NB4 (cell line): ENCODE measurements at regions not wholly inside any gene's neighbourhood (a gene's known extent, or its start where the extent isn't known, plus 50 kb on each side); places are given as distances from the start of the nearest gene placed in this dataset.

Source experiments
- POLR2A ChIP-seq: IDR thresholded peaks from 2 replicates; pipeline ENCODE4 v1.6.1; 2011; ENCODE audit warnings: mild to moderate bottlenecking; ENCODE audit not compliant: insufficient read length; ENCODE audit errors: extremely low read depth
- TF ChIP-seq, protein P1 (sequence below): IDR thresholded peaks from one replicate; pipeline ENCODE4 v1.5.1; 2012; ENCODE audit warnings: low read depth, low read length

DNA sequence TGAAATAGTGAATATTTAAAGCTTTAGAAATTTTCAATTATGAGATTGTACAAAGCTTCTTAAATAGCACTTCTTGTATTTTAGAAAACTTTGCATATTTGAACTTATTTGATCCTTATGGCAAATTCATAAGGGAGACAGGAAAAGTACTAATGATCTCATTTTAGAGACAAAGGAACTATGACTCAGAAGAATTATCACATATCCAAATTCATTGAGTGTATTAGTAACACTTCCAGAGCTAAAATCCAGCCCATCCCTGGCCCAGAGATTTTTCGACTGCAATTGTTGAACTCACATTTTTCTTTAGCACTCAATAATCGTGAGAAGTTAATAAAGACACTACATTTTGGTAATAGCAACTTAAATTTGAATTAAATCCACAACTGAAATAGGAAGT, 704.3 kb downstream of the EPM2A start:
- TF ChIP-seq, protein P1, sequence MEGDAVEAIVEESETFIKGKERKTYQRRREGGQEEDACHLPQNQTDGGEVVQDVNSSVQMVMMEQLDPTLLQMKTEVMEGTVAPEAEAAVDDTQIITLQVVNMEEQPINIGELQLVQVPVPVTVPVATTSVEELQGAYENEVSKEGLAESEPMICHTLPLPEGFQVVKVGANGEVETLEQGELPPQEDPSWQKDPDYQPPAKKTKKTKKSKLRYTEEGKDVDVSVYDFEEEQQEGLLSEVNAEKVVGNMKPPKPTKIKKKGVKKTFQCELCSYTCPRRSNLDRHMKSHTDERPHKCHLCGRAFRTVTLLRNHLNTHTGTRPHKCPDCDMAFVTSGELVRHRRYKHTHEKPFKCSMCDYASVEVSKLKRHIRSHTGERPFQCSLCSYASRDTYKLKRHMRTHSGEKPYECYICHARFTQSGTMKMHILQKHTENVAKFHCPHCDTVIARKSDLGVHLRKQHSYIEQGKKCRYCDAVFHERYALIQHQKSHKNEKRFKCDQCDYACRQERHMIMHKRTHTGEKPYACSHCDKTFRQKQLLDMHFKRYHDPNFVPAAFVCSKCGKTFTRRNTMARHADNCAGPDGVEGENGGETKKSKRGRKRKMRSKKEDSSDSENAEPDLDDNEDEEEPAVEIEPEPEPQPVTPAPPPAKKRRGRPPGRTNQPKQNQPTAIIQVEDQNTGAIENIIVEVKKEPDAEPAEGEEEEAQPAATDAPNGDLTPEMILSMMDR = no peak
- TF ChIP-seq POLR2A = no peak
